Neural progenitor cell (in vitro differentiated cells): ENCODE measurements at regions not wholly inside any gene's neighbourhood (a gene's known extent, or its start where the extent isn't known, plus 50 kb on each side); places are given as distances from the start of the nearest gene placed in this dataset.

ENCODE experiments used
- DNase-seq: peaks from one replicate; pipeline ENCODE4 v3.0.0-alpha.2; 2016; ENCODE audit warnings: low spot score
- H2AFZ ChIP-seq: fragments of 200-600 bp; sonication (generic); replicated peaks from 2 replicates; pipeline ENCODE4 v1.6.1; 2016; ENCODE audit warnings: antibody characterized with exemption
- H3F3A ChIP-seq: fragments of 200-600 bp; sonication (generic); 2 replicates; pipeline ENCODE4 v1.6.1; 2016; ENCODE audit warnings: antibody characterized with exemption, low read depth
- H3K27ac ChIP-seq: fragments of 200-600 bp; sonication (generic); 2 replicates; pipeline ENCODE4 v1.5.1; 2016; ENCODE audit warnings: mild to moderate bottlenecking
- H3K27me3 ChIP-seq: fragments of 200-600 bp; sonication (generic); 2 replicates; pipeline ENCODE4 v1.6.1; 2016; ENCODE audit warnings: mild to moderate bottlenecking, moderate library complexity
- H3K36me3 ChIP-seq: fragments of 200-600 bp; sonication (generic); 2 replicates; pipeline ENCODE4 v1.5.1; 2016
- H3K4me1 ChIP-seq: fragments of 200-600 bp; sonication (generic); 2 replicates; pipeline ENCODE4 v1.6.1; 2016; ENCODE audit warnings: mixed run types
- H3K4me2 ChIP-seq: fragments of 200-600 bp; sonication (generic); 2 replicates; pipeline ENCODE4 v1.6.1; 2016
- H3K4me3 ChIP-seq: fragments of 200-600 bp; sonication (generic); 2 replicates; pipeline ENCODE4 v1.5.1; 2016
- H3K79me2 ChIP-seq: fragments of 200-600 bp; sonication (generic); 2 replicates; pipeline ENCODE4 v1.6.1; 2016; ENCODE audit warnings: low read depth
- H3K9ac ChIP-seq: fragments of 200-600 bp; sonication (generic); 2 replicates; pipeline ENCODE4 v1.6.1; 2016
- H3K9me3 ChIP-seq: fragments of 200-600 bp; sonication (generic); 2 replicates; pipeline ENCODE4 v1.5.1; 2016; ENCODE audit warnings: low read depth
- H4K20me1 ChIP-seq: fragments of 200-600 bp; sonication (generic); 2 replicates; pipeline ENCODE4 v1.6.1; 2016; ENCODE audit warnings: low read depth
- H3K27ac Mint-ChIP-seq: 3 replicates; pipeline ENCODE4 v1.8.0; 2021; ENCODE audit warnings: mixed read lengths
- H3K27me3 Mint-ChIP-seq: 2 replicates; pipeline ENCODE4 v1.8.0; 2022; ENCODE audit warnings: low read depth, mild to moderate bottlenecking, inconsistent platforms, moderate library complexity, mixed read lengths; ENCODE audit not compliant: insufficient read depth
- H3K36me3 Mint-ChIP-seq: 3 replicates; pipeline ENCODE4 v1.8.0; 2021; ENCODE audit warnings: mixed read lengths
- H3K4me1 Mint-ChIP-seq: 3 replicates; pipeline ENCODE4 v1.8.0; 2021; ENCODE audit warnings: mixed read lengths
- H3K4me3 Mint-ChIP-seq: 3 replicates; pipeline ENCODE4 v1.8.0; 2021; ENCODE audit warnings: mild to moderate bottlenecking, moderate library complexity, mixed read lengths
- H3K9me3 Mint-ChIP-seq: 3 replicates; pipeline ENCODE4 v1.8.0; 2020; ENCODE audit warnings: mixed read lengths
- CTCF ChIP-seq: fragments of 200-600 bp; sonication (generic); IDR thresholded peaks from 2 replicates; pipeline ENCODE4 v1.5.1; 2017; ENCODE audit warnings: antibody characterized with exemption, mild to moderate bottlenecking
- EZH2 ChIP-seq: fragments of 200-600 bp; sonication (generic); IDR thresholded peaks from 2 replicates; pipeline ENCODE4 v1.6.1; 2017; ENCODE audit warnings: antibody characterized with exemption, mild to moderate bottlenecking, moderate library complexity
- EZH2phosphoT487 ChIP-seq: fragments of 200-600 bp; sonication (generic); IDR thresholded peaks from 2 replicates; pipeline ENCODE4 v1.6.1; 2017; ENCODE audit warnings: antibody characterized with exemption

GRCh38 chr7:16320099-16320660, 101.2 kb downstream of the CRPPA start:
- Mint-ChIP-seq H3K9me3 (no peaks in the 10 kb centered on the region), H3K4me1 (no peaks in the 10 kb centered on the region), H3K4me3 (no peak overlapping the region), H3K27ac (no peak overlapping the region), H3K36me3 (no peaks in the 10 kb centered on the region), H3K27me3 (no peaks in the 10 kb centered on the region)
- H3K27me3 ChIP-seq, result no peaks in the 10 kb centered on the region
- no peaks in the 10 kb centered on the region for H3K4me1 ChIP-seq
- H2AFZ ChIP-seq, result no peak overlapping the region
- no peak for TF ChIP-seq CTCF
- no peak for TF ChIP-seq EZH2
- no peak for TF ChIP-seq EZH2phosphoT487
- H3K36me3 ChIP-seq, result no peaks in the 10 kb centered on the region
- H3K4me2 ChIP-seq, result no peak overlapping the region
- H3F3A ChIP-seq, result no peaks in the 10 kb centered on the region
- no peak overlapping the region for H3K27ac ChIP-seq
- H3K79me2 ChIP-seq, result no peaks in the 10 kb centered on the region
- H3K4me3 ChIP-seq, result no peak overlapping the region
- DNase-seq, result no peak
- H3K9ac ChIP-seq, result no peak overlapping the region
- no peaks in the 10 kb centered on the region for H4K20me1 ChIP-seq
- H3K9me3 ChIP-seq, result no peaks in the 10 kb centered on the region

- no peaks in the 10 kb centered on the region for H3K9me3 Mint-ChIP-seq
- Histone ChIP-seq H3K79me2 (no peaks in the 10 kb centered on the region), H3K4me2 (no peak overlapping the region), H3K4me3 (no peak overlapping the region), H3K4me1 (no peaks in the 10 kb centered on the region), H3K9me3 (no peaks in the 10 kb centered on the region), H2AFZ (no peak overlapping the region), H3K36me3 (no peaks in the 10 kb centered on the region), H3K27ac (no peak overlapping the region), H3K9ac (no peak overlapping the region), H3F3A (no peaks in the 10 kb centered on the region), H4K20me1 (no peaks in the 10 kb centered on the region), H3K27me3 (no peaks in the 10 kb centered on the region)
- H3K4me1 Mint-ChIP-seq, result no peaks in the 10 kb centered on the region
- no peak for DNase-seq
- H3K27ac Mint-ChIP-seq, result no peak overlapping the region
- H3K36me3 Mint-ChIP-seq, result no peaks in the 10 kb centered on the region
- no peaks in the 10 kb centered on the region for H3K27me3 Mint-ChIP-seq
- H3K4me3 Mint-ChIP-seq, result no peak overlapping the region
- TF ChIP-seq CTCF (no peak), EZH2phosphoT487 (no peak), EZH2 (no peak)
Observed at GRCh38 chr7:16318989-16319915, 102.1 kb downstream of the CRPPA start.

- H3K4me1 ChIP-seq, result no peaks in the 10 kb centered on the region
- H3K27ac Mint-ChIP-seq, result no peak overlapping the region
- no peaks in the 10 kb centered on the region for H3K4me1 Mint-ChIP-seq
Observed at GRCh38 chr7:16318463-16318862, 102.9 kb downstream of the CRPPA start.

More at GRCh38 chr7:16318463-16318862, 102.9 kb downstream of the CRPPA start:
- H3K27me3 ChIP-seq, result no peaks in the 10 kb centered on the region
- no peaks in the 10 kb centered on the region for H3K79me2 ChIP-seq
- H3K4me3 Mint-ChIP-seq, result no peak overlapping the region
- no peak overlapping the region for H3K4me3 ChIP-seq
- H4K20me1 ChIP-seq, result no peaks in the 10 kb centered on the region
- H3K27me3 Mint-ChIP-seq, result no peaks in the 10 kb centered on the region
- no peak overlapping the region for H3K27ac ChIP-seq
- no peaks in the 10 kb centered on the region for H3K9me3 Mint-ChIP-seq
- no peak overlapping the region for H3K4me2 ChIP-seq
- H3K9me3 ChIP-seq, result no peaks in the 10 kb centered on the region
- H2AFZ ChIP-seq, result no peak overlapping the region
- no peak overlapping the region for H3K9ac ChIP-seq
- H3K36me3 ChIP-seq, result no peaks in the 10 kb centered on the region
- DNase-seq, result no peak
- H3F3A ChIP-seq, result no peaks in the 10 kb centered on the region
- no peak for TF ChIP-seq CTCF
- H3K36me3 Mint-ChIP-seq, result no peaks in the 10 kb centered on the region
